Loucy (cell line): ENCODE measurements at regions not wholly inside any gene's neighbourhood (a gene's known extent, or its start where the extent isn't known, plus 50 kb on each side); places are given as distances from the start of the nearest gene placed in this dataset.

Experiments used
- H2AFZ ChIP-seq: fragments of 200-600 bp; sonication (generic); 2 replicates; pipeline ENCODE4 v1.6.0; 2016; ENCODE audit warnings: antibody characterized with exemption, mild to moderate bottlenecking, low read length, moderate library complexity
- H3F3A ChIP-seq: fragments of 200-600 bp; 2 replicates; pipeline ENCODE4 v1.6.0; 2016; ENCODE audit warnings: antibody characterized with exemption, low read depth, mild to moderate bottlenecking
- H3K27me3 ChIP-seq: fragments of 200-600 bp; sonication (generic); 2 replicates; pipeline ENCODE4 v1.6.1; 2014; ENCODE audit warnings: low read length, mild to moderate bottlenecking; ENCODE audit not compliant: insufficient read depth, poor library complexity, severe bottlenecking
- H3K36me3 ChIP-seq: fragments of 200-600 bp; sonication (generic); 2 replicates; pipeline ENCODE4 v1.6.1; 2016; ENCODE audit warnings: low read length; ENCODE audit not compliant: insufficient read depth
- H3K4me1 ChIP-seq: fragments of 200-600 bp; sonication (generic); 2 replicates; pipeline ENCODE4 v1.5.1; 2014; ENCODE audit warnings: low read length, mild to moderate bottlenecking; ENCODE audit not compliant: insufficient read depth, poor library complexity, severe bottlenecking
- H3K4me2 ChIP-seq: fragments of 200-600 bp; sonication (generic); 2 replicates; pipeline ENCODE4 v1.6.0; 2014; ENCODE audit warnings: antibody characterized with exemption, low read length, low read depth, mild to moderate bottlenecking; ENCODE audit not compliant: poor library complexity, severe bottlenecking
- H3K4me3 ChIP-seq: fragments of 200-600 bp; sonication (generic); 2 replicates; pipeline ENCODE4 v1.5.1; 2014; ENCODE audit warnings: low read length, mild to moderate bottlenecking, mixed read lengths; ENCODE audit not compliant: poor library complexity, severe bottlenecking
- H3K79me2 ChIP-seq: fragments of 200-600 bp; sonication (generic); 2 replicates; pipeline ENCODE4 v1.6.1; 2014; ENCODE audit warnings: low read length; ENCODE audit not compliant: insufficient read depth
- H3K9ac ChIP-seq: fragments of 200-600 bp; sonication (generic); 2 replicates; pipeline ENCODE4 v1.6.0; 2014; ENCODE audit warnings: mild to moderate bottlenecking, low read depth, low read length, moderate library complexity; ENCODE audit not compliant: poor library complexity, severe bottlenecking
- H3K9me2 ChIP-seq: fragments of 200-600 bp; sonication (generic); replicated peaks from 2 replicates; pipeline ENCODE4 v1.6.1; 2016; ENCODE audit warnings: low read depth, low read length, mixed read lengths
- H3K9me3 ChIP-seq: fragments of 200-600 bp; sonication (generic); 2 replicates; pipeline ENCODE4 v1.6.1; 2014; ENCODE audit warnings: mild to moderate bottlenecking, antibody characterized with exemption, low read length, low read depth; ENCODE audit not compliant: insufficient read depth
- H4K20me1 ChIP-seq: fragments of 200-600 bp; sonication (generic); 2 replicates; pipeline ENCODE4 v1.6.0; 2014; ENCODE audit warnings: antibody characterized with exemption, low read length, mild to moderate bottlenecking; ENCODE audit not compliant: insufficient read depth, poor library complexity, severe bottlenecking
- CTCF ChIP-seq: fragments of 200-600 bp; sonication (generic); conservative IDR thresholded peaks from 2 replicates; pipeline ENCODE4 v1.5.1; 2014; ENCODE audit warnings: mild to moderate bottlenecking, antibody characterized with exemption, low read length
- EZH2phosphoT487 ChIP-seq: fragments of 200-600 bp; IDR thresholded peaks from 2 replicates; pipeline ENCODE4 v1.6.1; 2018; ENCODE audit warnings: antibody characterized with exemption, mild to moderate bottlenecking, moderate library complexity, borderline replicate concordance

- H3K79me2 ChIP-seq: no peaks in the 10 kb centered on the region
- no peaks in the 10 kb centered on the region for H3K36me3 ChIP-seq
- no peak overlapping the region for H3K4me3 ChIP-seq
- no peaks in the 10 kb centered on the region for H3F3A ChIP-seq
- H3K9ac ChIP-seq: no peak overlapping the region
- no peak overlapping the region for H2AFZ ChIP-seq
- H3K4me2 ChIP-seq: no peak overlapping the region
- no peaks in the 10 kb centered on the region for H3K9me2 ChIP-seq
- H3K9me3 ChIP-seq: no peaks in the 10 kb centered on the region
- H4K20me1 ChIP-seq: no peaks in the 10 kb centered on the region
- H3K27me3 ChIP-seq: no peaks in the 10 kb centered on the region
- TF ChIP-seq CTCF (no peak), EZH2phosphoT487 (no peak)
- H3K4me1 ChIP-seq: no peaks in the 10 kb centered on the region
Observed at GRCh38 chr2:49515996-49516782, 361.9 kb upstream of the FSHR start.

GRCh38 chr2:49514201-49514600 lies 359.9 kb upstream of the FSHR start:
- H2AFZ ChIP-seq: no peak overlapping the region
- no peaks in the 10 kb centered on the region for H3F3A ChIP-seq
- no peaks in the 10 kb centered on the region for H3K27me3 ChIP-seq
- TF ChIP-seq CTCF: no peak
- no peak overlapping the region for H3K9ac ChIP-seq
- no peaks in the 10 kb centered on the region for H4K20me1 ChIP-seq
- no peaks in the 10 kb centered on the region for H3K79me2 ChIP-seq
- no peak overlapping the region for H3K4me2 ChIP-seq
- H3K36me3 ChIP-seq: no peaks in the 10 kb centered on the region
- H3K9me2 ChIP-seq: no peaks in the 10 kb centered on the region
- no peak overlapping the region for H3K4me3 ChIP-seq
- no peaks in the 10 kb centered on the region for H3K4me1 ChIP-seq
- no peaks in the 10 kb centered on the region for H3K9me3 ChIP-seq

GRCh38 chr2:49490710-49491109 lies 336.4 kb upstream of the FSHR start:
- H3K4me2 ChIP-seq: no peak overlapping the region
- H3K79me2 ChIP-seq: no peaks in the 10 kb centered on the region
- no peak overlapping the region for H3K9ac ChIP-seq
- H3K9me2 ChIP-seq: no peaks in the 10 kb centered on the region
- H3K9me3 ChIP-seq: no peaks in the 10 kb centered on the region
- H3K36me3 ChIP-seq: no peaks in the 10 kb centered on the region
- TF ChIP-seq CTCF (peak; percentile 57), EZH2phosphoT487 (no peak)
- H3F3A ChIP-seq: no peaks in the 10 kb centered on the region
- no peaks in the 10 kb centered on the region for H4K20me1 ChIP-seq
- no peak overlapping the region for H2AFZ ChIP-seq
- H3K4me3 ChIP-seq: no peak overlapping the region
- H3K4me1 ChIP-seq: no peaks in the 10 kb centered on the region
- H3K27me3 ChIP-seq: no peaks in the 10 kb centered on the region
